ENCODE measurements at regions not wholly inside any gene's neighbourhood (a gene's known extent, or its start where the extent isn't known, plus 50 kb on each side); places are given as distances from the start of the nearest gene placed in this dataset.

DNA sequence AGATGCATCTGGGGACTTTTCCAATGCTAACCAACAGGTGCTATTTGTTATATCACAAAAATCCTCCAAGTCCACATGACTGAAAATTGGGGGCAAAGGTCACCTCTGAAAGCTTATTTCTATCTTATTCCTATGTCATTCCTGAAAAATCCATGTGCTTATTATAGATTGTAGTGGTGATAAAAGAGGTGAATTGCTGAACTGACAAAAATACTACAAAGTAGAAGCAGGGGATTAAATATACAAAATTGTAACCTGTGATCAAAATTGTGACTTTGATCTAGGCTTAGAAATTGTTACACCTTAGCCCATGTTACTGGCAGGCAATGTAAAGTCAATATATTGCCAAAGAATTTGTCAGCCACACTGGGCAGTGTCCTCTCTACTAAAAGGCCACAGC lies 62.3 kb downstream of the IER5 start:
- no peak overlapping the region for H3K4me3 ChIP-seq (ENCODE audit: control insufficient read depth, low read depth, low read length)
- TF ChIP-seq, protein P1, sequence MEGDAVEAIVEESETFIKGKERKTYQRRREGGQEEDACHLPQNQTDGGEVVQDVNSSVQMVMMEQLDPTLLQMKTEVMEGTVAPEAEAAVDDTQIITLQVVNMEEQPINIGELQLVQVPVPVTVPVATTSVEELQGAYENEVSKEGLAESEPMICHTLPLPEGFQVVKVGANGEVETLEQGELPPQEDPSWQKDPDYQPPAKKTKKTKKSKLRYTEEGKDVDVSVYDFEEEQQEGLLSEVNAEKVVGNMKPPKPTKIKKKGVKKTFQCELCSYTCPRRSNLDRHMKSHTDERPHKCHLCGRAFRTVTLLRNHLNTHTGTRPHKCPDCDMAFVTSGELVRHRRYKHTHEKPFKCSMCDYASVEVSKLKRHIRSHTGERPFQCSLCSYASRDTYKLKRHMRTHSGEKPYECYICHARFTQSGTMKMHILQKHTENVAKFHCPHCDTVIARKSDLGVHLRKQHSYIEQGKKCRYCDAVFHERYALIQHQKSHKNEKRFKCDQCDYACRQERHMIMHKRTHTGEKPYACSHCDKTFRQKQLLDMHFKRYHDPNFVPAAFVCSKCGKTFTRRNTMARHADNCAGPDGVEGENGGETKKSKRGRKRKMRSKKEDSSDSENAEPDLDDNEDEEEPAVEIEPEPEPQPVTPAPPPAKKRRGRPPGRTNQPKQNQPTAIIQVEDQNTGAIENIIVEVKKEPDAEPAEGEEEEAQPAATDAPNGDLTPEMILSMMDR (conservative IDR thresholded peaks at IDR 0.05; ENCODE audit: control insufficient read depth, insufficient read depth, low read depth, low read length), result no peak
- no peak for DNase-seq (ENCODE audit: low read depth)

DNA sequence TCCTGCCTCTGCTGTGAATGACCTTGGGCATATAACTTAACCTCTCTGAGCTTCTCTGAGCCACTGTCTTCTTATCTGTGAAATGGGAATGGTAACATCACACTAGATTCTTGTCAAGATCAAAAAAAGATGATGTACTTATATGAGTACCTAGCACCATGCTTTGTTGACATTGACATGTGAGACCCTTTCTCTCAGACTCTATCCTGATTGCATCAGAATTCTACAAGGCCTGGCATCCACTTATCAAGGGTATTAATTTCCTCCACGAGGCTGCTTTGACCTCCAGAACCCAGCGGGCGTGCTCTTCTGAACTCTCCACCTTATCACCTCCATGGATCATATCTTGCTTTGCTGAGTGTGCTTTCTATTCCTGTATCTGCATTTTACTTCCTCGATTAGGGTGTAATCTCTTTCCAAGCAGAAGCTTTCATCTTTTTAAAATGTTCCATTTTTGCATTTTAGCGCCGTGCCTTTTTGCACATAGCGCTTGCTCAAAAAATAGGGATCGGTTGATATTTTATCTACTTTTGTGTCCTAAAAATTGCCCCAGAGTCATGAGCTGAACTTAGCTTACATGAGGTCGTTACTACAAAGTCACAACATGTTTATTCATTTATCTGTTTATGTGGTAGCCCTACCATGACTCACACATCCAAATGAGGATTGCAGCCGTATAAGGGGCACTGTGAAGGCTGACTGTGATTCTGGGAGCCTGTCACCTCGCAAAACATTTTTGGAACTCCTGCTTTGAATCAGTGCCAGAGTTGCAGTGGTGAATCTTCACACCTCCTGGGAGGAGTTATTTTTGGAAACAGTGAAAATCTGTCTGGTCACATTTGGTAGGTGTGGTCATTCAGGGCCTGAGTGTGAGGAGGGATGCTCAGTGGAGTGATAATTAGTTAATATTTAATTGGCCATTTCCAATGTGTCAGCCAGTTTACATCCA lies 63.2 kb downstream of the IER5 start:
- H3K4me3 ChIP-seq (ENCODE audit: control insufficient read depth, low read depth, low read length), result no peak overlapping the region
- DNase-seq (ENCODE audit: low read depth), result peak; percentile 60
- TF ChIP-seq, protein P1 (conservative IDR thresholded peaks at IDR 0.05; ENCODE audit: control insufficient read depth, insufficient read depth, low read depth, low read length), result no peak

DNA sequence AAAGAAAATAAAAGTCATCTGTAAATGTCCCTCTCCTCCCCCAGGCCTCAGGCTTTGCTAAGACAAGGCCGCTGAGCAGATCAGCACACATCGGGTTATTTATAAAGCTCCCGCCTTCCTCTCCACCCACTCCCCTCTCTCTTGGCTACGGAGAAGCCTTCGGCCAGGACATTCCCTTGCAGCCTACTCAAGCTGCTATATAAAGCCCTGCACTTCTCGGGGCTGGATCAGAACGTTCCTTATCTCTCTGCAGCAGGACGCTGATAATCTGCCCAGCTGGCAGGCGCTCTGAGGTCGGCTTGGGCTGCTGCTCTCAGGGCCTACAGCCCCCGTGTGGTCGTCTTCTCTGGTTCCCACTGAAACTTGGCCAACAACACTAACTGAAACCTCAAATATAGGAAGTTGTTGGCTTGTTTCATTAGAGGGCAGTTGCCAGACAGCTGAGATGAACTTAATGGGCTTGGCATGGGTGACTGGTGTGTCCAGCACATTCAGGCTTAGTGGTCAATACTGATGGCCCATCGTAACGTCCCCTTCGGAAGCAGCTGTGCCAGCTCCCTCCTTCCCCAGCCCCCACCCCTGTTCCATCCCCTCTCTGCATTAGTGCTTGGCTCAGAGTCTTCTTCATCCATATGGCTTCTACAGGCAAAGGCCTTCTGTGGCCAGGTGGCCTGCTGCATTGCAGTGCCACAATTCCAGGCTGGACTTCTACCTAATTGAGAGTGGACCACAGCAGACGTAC lies 64.6 kb downstream of the IER5 start:
- H3K4me3 ChIP-seq (ENCODE audit: control insufficient read depth, low read depth, low read length), result no peak overlapping the region
- DNase-seq (ENCODE audit: low read depth), result peak; percentile 77

DNA sequence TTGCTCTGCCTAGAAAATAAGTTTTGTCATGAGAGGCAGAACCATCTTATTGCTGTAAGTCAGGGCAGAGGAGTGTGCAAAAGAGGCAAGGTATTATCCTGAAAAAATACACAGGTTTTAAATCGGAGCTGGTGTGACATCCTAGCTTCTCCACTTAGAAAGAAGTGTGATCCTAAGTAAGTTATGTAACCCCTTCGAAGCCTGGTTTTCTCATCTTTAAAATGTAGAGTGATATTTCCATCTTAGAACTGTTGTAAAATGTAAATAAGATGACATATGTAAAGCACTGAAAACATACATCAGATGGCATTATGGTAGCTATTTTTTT lies 65.1 kb downstream of the IER5 start:
- DNase-seq (ENCODE audit: low read depth), result no peak
- H3K4me3 ChIP-seq (ENCODE audit: control insufficient read depth, low read depth, low read length), result no peak overlapping the region
- TF ChIP-seq, protein P1 (conservative IDR thresholded peaks at IDR 0.05; ENCODE audit: control insufficient read depth, insufficient read depth, low read depth, low read length), result no peak

More for the DNA sequence above, 64.6 kb downstream of the IER5 start:
- TF ChIP-seq, protein P1 (conservative IDR thresholded peaks at IDR 0.05; ENCODE audit: control insufficient read depth, insufficient read depth, low read depth, low read length), result peak; percentile 35

DNA sequence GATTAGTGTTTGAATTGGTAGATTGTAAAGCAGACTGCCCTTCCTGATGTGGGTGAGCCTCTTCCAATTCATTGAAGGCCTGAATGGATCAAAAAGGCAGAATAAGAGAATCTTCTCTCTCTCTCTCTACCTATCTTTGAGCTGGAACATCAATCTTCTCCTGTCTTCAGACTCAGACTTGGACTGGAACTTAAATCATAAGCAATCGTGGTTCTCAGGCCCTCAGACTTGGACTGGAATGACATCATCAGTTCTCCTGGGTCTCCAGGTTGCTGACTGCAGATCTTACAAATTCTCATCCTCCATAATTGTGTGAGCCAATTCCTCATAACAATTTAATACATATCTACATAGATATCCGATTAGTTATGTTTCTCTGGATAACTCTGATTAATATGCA lies 66.8 kb downstream of the IER5 start:
- H3K4me3 ChIP-seq (ENCODE audit: control insufficient read depth, low read depth, low read length), result no peak overlapping the region
- no peak for DNase-seq (ENCODE audit: low read depth)
- TF ChIP-seq, protein P1 (conservative IDR thresholded peaks at IDR 0.05; ENCODE audit: control insufficient read depth, insufficient read depth, low read depth, low read length), result no peak

DNA sequence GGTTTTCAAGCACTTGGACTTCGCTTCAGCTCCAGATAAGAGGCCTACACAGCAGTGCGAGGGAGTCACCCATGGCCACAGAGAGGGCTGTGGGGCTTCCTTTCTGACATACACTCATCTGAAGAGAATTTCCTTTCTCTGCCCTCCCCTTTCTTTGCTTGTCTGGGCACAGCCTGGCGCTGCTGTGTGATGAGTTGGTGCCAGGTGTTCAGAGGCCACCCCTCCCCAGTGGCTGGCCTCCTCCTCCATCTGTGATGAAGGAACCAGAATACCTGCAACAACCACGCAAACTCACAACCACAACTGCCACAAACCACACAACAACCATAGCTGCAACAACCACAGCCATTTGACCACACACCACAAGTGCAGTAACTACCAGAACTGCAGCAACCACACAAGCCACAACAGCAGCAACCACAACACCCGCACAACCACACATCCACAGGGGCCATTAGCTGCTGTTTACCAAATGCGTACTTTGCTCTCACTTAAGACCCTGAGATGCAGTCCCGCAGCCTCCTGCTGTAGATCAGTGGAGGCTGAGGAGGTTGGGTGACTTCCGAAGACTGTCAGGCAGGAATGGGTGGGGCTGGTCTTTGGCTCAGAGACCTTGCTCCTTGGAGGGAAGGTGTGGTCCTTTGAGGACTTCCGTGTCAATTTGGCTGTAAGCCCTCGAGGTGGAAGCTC lies 71.1 kb downstream of the IER5 start:
- H3K4me3 ChIP-seq (ENCODE audit: control insufficient read depth, low read depth, low read length), result no peak overlapping the region
- no peak for DNase-seq (ENCODE audit: low read depth)
- TF ChIP-seq, protein P1 (conservative IDR thresholded peaks at IDR 0.05; ENCODE audit: control insufficient read depth, insufficient read depth, low read depth, low read length), result no peak

Measured in fibroblast of mammary gland (primary cell).